ENCODE measurements at regions not wholly inside any gene's neighbourhood (a gene's known extent, or its start where the extent isn't known, plus 50 kb on each side); places are given as distances from the start of the nearest gene placed in this dataset.

- DNase-seq = no peak
Measured at GRCh38 chr10:35706959-35707358, 64.9 kb upstream of the FZD8 start.

GRCh38 chr10:35705671-35706070 lies 63.6 kb upstream of the FZD8 start:
- no peak for DNase-seq

GRCh38 chr10:35705051-35705450 lies 63.0 kb upstream of the FZD8 start:
- no peak for DNase-seq

- DNase-seq = no peak
Measured at GRCh38 chr10:35704401-35704800, 62.3 kb upstream of the FZD8 start.

- DNase-seq = no peak
Measured at GRCh38 chr10:35700487-35700882, 58.4 kb upstream of the FZD8 start.

- no peak for DNase-seq
Measured at GRCh38 chr10:35699848-35700486, 57.9 kb upstream of the FZD8 start.

GRCh38 chr10:35696392-35697287 lies 54.5 kb upstream of the FZD8 start:
- DNase-seq = no peak

GRCh38 chr10:35693800-35694199 lies 51.7 kb upstream of the FZD8 start:
- DNase-seq = no peak
